GM23338 (cell line): ENCODE measurements at regions not wholly inside any gene's neighbourhood (a gene's known extent, or its start where the extent isn't known, plus 50 kb on each side); places are given as distances from the start of the nearest gene placed in this dataset.

Source experiments
- ATAC-seq: fragments of 200-7000 bp; cut with Tn5 transposase; 3 replicates; pipeline ENCODE4 v1.9.1; 2020
- DNase-seq: peaks from one replicate; pipeline ENCODE4 v3.0.0-alpha.2; 2015; ENCODE audit warnings: low spot score
- H2AFZ ChIP-seq: fragments of 200-600 bp; sonication (generic); 2 replicates; pipeline ENCODE4 v1.8.0; 2016; ENCODE audit warnings: antibody characterized with exemption, mild to moderate bottlenecking, moderate library complexity
- H3F3A ChIP-seq: fragments of 200-600 bp; sonication (generic); replicated peaks from 2 replicates; pipeline ENCODE4 v1.8.0; 2017; ENCODE audit warnings: antibody characterized with exemption, mixed run types, low read depth
- H3K27ac ChIP-seq: fragments of 200-600 bp; sonication (generic); 2 replicates; pipeline ENCODE4 v1.6.1; 2016; ENCODE audit warnings: low read depth
- H3K27me3 ChIP-seq: fragments of 200-600 bp; sonication (generic); 2 replicates; pipeline ENCODE4 v1.8.0; 2016; ENCODE audit warnings: mild to moderate bottlenecking, mixed run types, moderate library complexity; ENCODE audit not compliant: insufficient read depth
- H3K36me3 ChIP-seq: fragments of 200-600 bp; sonication (generic); 2 replicates; pipeline ENCODE4 v1.8.0; 2016; ENCODE audit warnings: mild to moderate bottlenecking; ENCODE audit not compliant: insufficient read depth
- H3K4me1 ChIP-seq: fragments of 200-600 bp; sonication (generic); 2 replicates; pipeline ENCODE4 v1.8.0; 2016; ENCODE audit warnings: mild to moderate bottlenecking, moderate library complexity; ENCODE audit not compliant: insufficient read depth
- H3K4me2 ChIP-seq: fragments of 200-600 bp; sonication (generic); 2 replicates; pipeline ENCODE4 v1.7.1; 2017; ENCODE audit warnings: mixed run types
- H3K4me3 ChIP-seq: fragments of 200-600 bp; sonication (generic); 2 replicates; pipeline ENCODE4 v1.6.1; 2016; ENCODE audit warnings: mixed run types
- H3K79me2 ChIP-seq: fragments of 200-600 bp; sonication (generic); replicated peaks from 2 replicates; pipeline ENCODE4 v1.8.0; 2017; ENCODE audit warnings: mild to moderate bottlenecking; ENCODE audit not compliant: insufficient read depth
- H3K9me2 ChIP-seq: fragments of 200-600 bp; sonication (generic); 2 replicates; pipeline ENCODE4 v1.8.0; 2017; ENCODE audit not compliant: insufficient read depth
- H4K20me1 ChIP-seq: fragments of 200-600 bp; sonication (generic); replicated peaks from 2 replicates; pipeline ENCODE4 v1.8.0; 2017; ENCODE audit warnings: mild to moderate bottlenecking; ENCODE audit not compliant: insufficient read depth
- H3K27ac Mint-ChIP-seq: 2 replicates; pipeline ENCODE4 v1.8.0; 2020; ENCODE audit warnings: inconsistent platforms, mild to moderate bottlenecking, moderate library complexity, mixed read lengths
- H3K27me3 Mint-ChIP-seq: 3 replicates; pipeline ENCODE4 v1.8.0; 2022; ENCODE audit warnings: low read depth, mild to moderate bottlenecking, moderate library complexity, mixed read lengths, inconsistent platforms; ENCODE audit not compliant: insufficient read depth, poor library complexity
- H3K36me3 Mint-ChIP-seq: 3 replicates; pipeline ENCODE4 v1.8.0; 2021; ENCODE audit warnings: low read depth, mild to moderate bottlenecking, inconsistent platforms, moderate library complexity, mixed read lengths
- H3K4me1 Mint-ChIP-seq: 3 replicates; pipeline ENCODE4 v1.8.0; 2020; ENCODE audit warnings: mild to moderate bottlenecking, inconsistent platforms, mixed read lengths
- H3K4me3 Mint-ChIP-seq: 3 replicates; pipeline ENCODE4 v1.8.0; 2021; ENCODE audit warnings: moderate library complexity, mild to moderate bottlenecking, inconsistent platforms, mixed read lengths
- H3K9me3 Mint-ChIP-seq: 3 replicates; pipeline ENCODE4 v1.8.0; 2020; ENCODE audit warnings: moderate library complexity, mild to moderate bottlenecking, inconsistent platforms, mixed read lengths
- CREB1 ChIP-seq: fragments of 250-450 bp; sonication (Bioruptor Pico); IDR thresholded peaks from 2 replicates; pipeline ENCODE4 v1.5.0; 2020; ENCODE audit warnings: low read depth, mild to moderate bottlenecking, moderate library complexity
- CTCF ChIP-seq, 2 experiments: fragments of 200-600 bp in 1 of 2; sonication (generic) in 1 of 2; conservative IDR thresholded peaks; 2 replicates each; pipeline versions ENCODE4 v1.5.1 to v1.6.1; 2016 to 2017; ENCODE audit warnings: antibody characterized with exemption in 2 of 2, low read depth in 2 of 2, mild to moderate bottlenecking in 2 of 2, moderate library complexity in 1 of 2
- ETS1 ChIP-seq: IDR thresholded peaks from 2 replicates; pipeline ENCODE4 v1.6.1; 2016; ENCODE audit warnings: antibody characterized with exemption
- EZH2 ChIP-seq: fragments of 200-600 bp; sonication (generic); IDR thresholded peaks from one replicate; pipeline ENCODE4 v1.8.0; 2017; ENCODE audit warnings: antibody characterized with exemption, mild to moderate bottlenecking, low read depth; ENCODE audit not compliant: unreplicated experiment
- EZH2phosphoT487 ChIP-seq: fragments of 200-600 bp; sonication (generic); IDR thresholded peaks from one replicate; pipeline ENCODE4 v1.8.1; 2018; ENCODE audit warnings: antibody characterized with exemption; ENCODE audit not compliant: unreplicated experiment
- JUNB ChIP-seq: IDR thresholded peaks from one replicate; pipeline ENCODE4 v1.6.1; 2016; ENCODE audit warnings: antibody characterized with exemption; ENCODE audit not compliant: unreplicated experiment
- NANOG ChIP-seq: IDR thresholded peaks from 2 replicates; pipeline ENCODE4 v1.6.1; 2016; ENCODE audit warnings: antibody characterized with exemption, borderline replicate concordance
- POLR2AphosphoS5 ChIP-seq: IDR thresholded peaks from 2 replicates; pipeline ENCODE4 v1.6.1; 2016; ENCODE audit warnings: antibody characterized with exemption, low read depth
- REST ChIP-seq: IDR thresholded peaks from one replicate; pipeline ENCODE4 v1.6.1; 2018; ENCODE audit warnings: antibody characterized with exemption; ENCODE audit not compliant: unreplicated experiment
- STAT1 ChIP-seq: IDR thresholded peaks from one replicate; pipeline ENCODE4 v1.6.1; 2016; ENCODE audit warnings: antibody characterized with exemption; ENCODE audit not compliant: unreplicated experiment
- ZNF114 ChIP-seq: fragments of 250-450 bp; sonication (Bioruptor Pico); IDR thresholded peaks from 2 replicates; pipeline ENCODE4 v1.5.0; 2020; ENCODE audit warnings: mild to moderate bottlenecking, moderate library complexity
- ZNF331 ChIP-seq: fragments of 250-450 bp; sonication (Bioruptor Pico); IDR thresholded peaks from 2 replicates; pipeline ENCODE4 v1.5.0; 2020; ENCODE audit warnings: low read depth, mild to moderate bottlenecking, moderate library complexity
- ZNF462 ChIP-seq: fragments of 250-450 bp; sonication (Bioruptor Pico); IDR thresholded peaks from 2 replicates; pipeline ENCODE4 v1.5.0; 2020; ENCODE audit warnings: mild to moderate bottlenecking, moderate library complexity

GRCh38 chr1:70874818-70875217 lies 172.8 kb downstream of the PTGER3 start:
- no peaks in the 10 kb centered on the region for H3K27me3 ChIP-seq
- H2AFZ ChIP-seq = 0 out of 2 replicates have a peak overlapping the region, but pooled peaks have one; percentile 4
- Mint-ChIP-seq H3K36me3 (no peaks in the 10 kb centered on the region; the same call in 2 of the 3 replicates), H3K27me3 (no peaks in the 10 kb centered on the region), H3K27ac (no peak overlapping the region), H3K4me3 (no peak overlapping the region), H3K4me1 (no peaks in the 10 kb centered on the region; the same call in 1 of the 3 replicates), H3K9me3 (no peaks in the 10 kb centered on the region)
- ATAC-seq (no peak), DNase-seq (no peak)
- H3K4me3 ChIP-seq = no peak overlapping the region
- H3K4me2 ChIP-seq = no peak overlapping the region
- H3F3A ChIP-seq = no peaks in the 10 kb centered on the region
- H3K79me2 ChIP-seq = no peaks in the 10 kb centered on the region
- H4K20me1 ChIP-seq = no peaks in the 10 kb centered on the region
- H3K36me3 ChIP-seq = no peaks in the 10 kb centered on the region
- TF ChIP-seq JUNB (no peak), STAT1 (no peak), POLR2AphosphoS5 (no peak), EZH2phosphoT487 (no peak), ETS1 (no peak), CTCF (conservative IDR thresholded peaks at IDR 0.05; ENCODE audit: low read depth in 2 of 2) (no peak), NANOG (no peak), CREB1 (no peak), REST (no peak), EZH2 (no peak), ZNF331 (CRISPR knock-in tag) (no peak), ZNF114 (CRISPR knock-in tag) (no peak), ZNF462 (no peak)
- H3K9me2 ChIP-seq = peaks cover 2% of the 10 kb centered on the region; the same call in 1 of the 2 replicates
- H3K27ac ChIP-seq = no peak overlapping the region
- no peaks in the 10 kb centered on the region for H3K4me1 ChIP-seq
